ENCODE measurements at regions not wholly inside any gene's neighbourhood (a gene's known extent, or its start where the extent isn't known, plus 50 kb on each side); places are given as distances from the start of the nearest gene placed in this dataset.

- ChIA-PET POLR2A (ENCODE audit: unreplicated experiment) (no interaction called here), CTCF (no interaction called here)
- in situ Hi-C loops (cut with MboI; ENCODE audit: low sequenced_read_pairs): no loop called here
Measured at GRCh38 chr4:188289531-188290125, 150.4 kb downstream of the TRIML1 start.

More at GRCh38 chr4:188289531-188290125, 150.4 kb downstream of the TRIML1 start:
- no peaks in the 10 kb centered on the region for H3K9me3 ChIP-seq (ENCODE audit: control insufficient read depth, insufficient read depth, low read length)
- H3K36me3 ChIP-seq (ENCODE audit: control insufficient read depth, insufficient read depth, low read length): no peaks in the 10 kb centered on the region
- no peak overlapping the region for H4K5ac ChIP-seq (ENCODE audit: low read depth, low read length)
- H2BK5ac ChIP-seq (ENCODE audit: low read depth, low read length, poor library complexity, severe bottlenecking): no peak overlapping the region
- no peaks in the 10 kb centered on the region for H3K79me1 ChIP-seq (ENCODE audit: low read depth in 1 of 2, low read length in 2 of 2)
- H2AK5ac ChIP-seq (ENCODE audit: low read depth, low read length): no peak overlapping the region
- H3K9ac ChIP-seq (ENCODE audit: low read depth, low read length): no peak overlapping the region
- H3K23ac ChIP-seq (ENCODE audit: low read depth, low read length): no peak overlapping the region
- intact Hi-C loops (cut with micrococcal nuclease): no loop called here
- H3K14ac ChIP-seq (replicated peaks; ENCODE audit: low read depth, low read length): no peak overlapping the region
- H2AFZ ChIP-seq (replicated peaks; ENCODE audit: low read length, poor library complexity): no peak overlapping the region
- no peak overlapping the region for H2AK9ac ChIP-seq (replicated peaks; ENCODE audit: low read depth, low read length, poor library complexity)
- DNase-seq (no peak), ATAC-seq (ENCODE audit: low read depth) (no peak)
- H2BK15ac ChIP-seq (ENCODE audit: low read depth, low read length): no peak overlapping the region
- no peak overlapping the region for H2BK120ac ChIP-seq (ENCODE audit: low read depth, low read length)
- dilution Hi-C loops (cut with HindIII; ENCODE audit: low sequenced_read_pairs, unreplicated experiment): no loop called here
- H3K27ac ChIP-seq (ENCODE audit: insufficient read depth, low read length): no peak overlapping the region
- no peak overlapping the region for H3K56ac ChIP-seq (ENCODE audit: extremely low read depth, insufficient read depth, low read length)
- no peaks in the 10 kb centered on the region for H3K27me3 ChIP-seq (ENCODE audit: control insufficient read depth, insufficient read depth, low read length)
- no peak overlapping the region for H3K4me2 ChIP-seq (ENCODE audit: low read depth, low read length)
- no peak overlapping the region for H3K4me3 ChIP-seq (ENCODE audit: insufficient read depth, low read depth, low read length)
- H4K20me1 ChIP-seq (ENCODE audit: insufficient read depth, low read length): no peaks in the 10 kb centered on the region
- TF ChIP-seq BHLHE40 (IDR thresholded peaks at IDR 0.05; ENCODE audit: low read depth, low read length): no peak
- TF ChIP-seq RFX5 (IDR thresholded peaks at IDR 0.05; ENCODE audit: low read depth, low read length): no peak
- TF ChIP-seq, protein P1, sequence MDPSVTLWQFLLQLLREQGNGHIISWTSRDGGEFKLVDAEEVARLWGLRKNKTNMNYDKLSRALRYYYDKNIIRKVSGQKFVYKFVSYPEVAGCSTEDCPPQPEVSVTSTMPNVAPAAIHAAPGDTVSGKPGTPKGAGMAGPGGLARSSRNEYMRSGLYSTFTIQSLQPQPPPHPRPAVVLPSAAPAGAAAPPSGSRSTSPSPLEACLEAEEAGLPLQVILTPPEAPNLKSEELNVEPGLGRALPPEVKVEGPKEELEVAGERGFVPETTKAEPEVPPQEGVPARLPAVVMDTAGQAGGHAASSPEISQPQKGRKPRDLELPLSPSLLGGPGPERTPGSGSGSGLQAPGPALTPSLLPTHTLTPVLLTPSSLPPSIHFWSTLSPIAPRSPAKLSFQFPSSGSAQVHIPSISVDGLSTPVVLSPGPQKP (IDR thresholded peaks at IDR 0.05; ENCODE audit: borderline replicate concordance, low read depth, low read length): no peak
- TF ChIP-seq MAFK (IDR thresholded peaks at IDR 0.05; ENCODE audit: low read depth, low read length): no peak
- no peak for TF ChIP-seq CHD1 (IDR thresholded peaks at IDR 0.05; ENCODE audit: low read depth, low read length)
- no peak for TF ChIP-seq MXI1 (IDR thresholded peaks at IDR 0.05; ENCODE audit: borderline replicate concordance, low read depth, low read length)
- no peaks in the 10 kb centered on the region for H3K9me1 ChIP-seq (ENCODE audit: insufficient read depth, low read length)
- no peak overlapping the region for H3K4ac ChIP-seq (ENCODE audit: low read depth, low read length)
- H4K91ac ChIP-seq (ENCODE audit: insufficient read depth, low read depth, low read length): no peak overlapping the region
- H3K4me1 ChIP-seq (ENCODE audit: control insufficient read depth, insufficient read depth, low read length): no peaks in the 10 kb centered on the region
- no peak overlapping the region for H4K8ac ChIP-seq (ENCODE audit: low read depth in 2 of 2, low read length in 2 of 2)
- H2BK20ac ChIP-seq (ENCODE audit: low read depth, low read length): no peak overlapping the region
- H3K18ac ChIP-seq (ENCODE audit: low read depth, low read length): no peak overlapping the region
- no TSS peak for BruUV-seq (replicated peaks)
- no CpG with 5 or more reads among the region's 5 CpGs for WGBS, 2 experiments (ENCODE audit: extremely low coverage in 2 of 2, insufficient read length in 1 of 2)

Measured in IMR-90 (cell line).